Thoracic aorta (tissue), 2 donors: ENCODE measurements at regions not wholly inside any gene's neighbourhood (a gene's known extent, or its start where the extent isn't known, plus 50 kb on each side); places are given as distances from the start of the nearest gene placed in this dataset.

ENCODE experiments used
- ATAC-seq: fragments of 150-250 bp; one replicate; pipeline ENCODE4 v1.8.0; 2017; ENCODE audit warnings: low read depth; ENCODE audit not compliant: insufficient number of reproducible peaks, low FRiP score
- DNase-seq: peaks from one replicate; pipeline ENCODE4 v3.0.0-alpha.2; 2020; ENCODE audit warnings: low spot score
- H3K27ac ChIP-seq, 2 donors: fragments of 200-600 bp; sonication (generic); 1 replicate in 1 of 2; 2 replicates in 1 of 2; pipeline ENCODE4 v1.5.1; 2016; ENCODE audit warnings: mild to moderate bottlenecking in 2 of 2, moderate library complexity in 2 of 2
- H3K27me3 ChIP-seq: fragments of 200-600 bp; sonication (generic); replicated peaks from 2 replicates; pipeline ENCODE4 v1.6.0; 2016; ENCODE audit warnings: mild to moderate bottlenecking; ENCODE audit not compliant: insufficient read depth
- H3K36me3 ChIP-seq: fragments of 200-600 bp; sonication (generic); one replicate; pipeline ENCODE4 v1.5.1; 2016
- H3K4me1 ChIP-seq, 2 donors: fragments of 200-600 bp; sonication (generic); 1 replicate in 1 of 2; 2 replicates in 1 of 2; pipeline versions ENCODE4 v1.5.1 to v1.6.0; 2016; ENCODE audit warnings: low read depth in 2 of 2, mild to moderate bottlenecking in 1 of 2; ENCODE audit not compliant: control insufficient read depth in 1 of 2
- H3K4me3 ChIP-seq: fragments of 200-600 bp; sonication (generic); 2 replicates; pipeline ENCODE4 v1.5.1; 2016; ENCODE audit warnings: mild to moderate bottlenecking
- H3K9me3 ChIP-seq: fragments of 200-600 bp; sonication (generic); 2 replicates; pipeline ENCODE4 v1.5.1; 2016
- CTCF ChIP-seq: fragments of 200-600 bp; sonication (generic); IDR thresholded peaks from one replicate; pipeline ENCODE4 v1.5.1; 2019; ENCODE audit warnings: antibody characterized with exemption

- DNase-seq (no peak), ATAC-seq (no peak)
- Histone ChIP-seq H3K27me3 (no peaks in the 10 kb centered on the region), H3K4me1 (peaks cover 0 to 4% of the 10 kb centered on the region in 2 donors), H3K27ac (no peak overlapping the region), H3K36me3 (no peaks in the 10 kb centered on the region), H3K4me3 (no peak overlapping the region), H3K9me3 (no peaks in the 10 kb centered on the region)
- TF ChIP-seq CTCF: no peak
Measured at GRCh38 chr6:122283884-122284283, 115.6 kb upstream of the HSF2 start.

GRCh38 chr6:122284848-122285247, 114.6 kb upstream of the HSF2 start:
- ATAC-seq (no peak), DNase-seq (no peak)
- H3K36me3 ChIP-seq: no peaks in the 10 kb centered on the region
- H3K4me1 ChIP-seq: peaks cover 0 to 10% of the 10 kb centered on the region in 2 donors
- no peak overlapping the region for H3K4me3 ChIP-seq
- H3K9me3 ChIP-seq: no peaks in the 10 kb centered on the region
- H3K27ac ChIP-seq: no peak overlapping the region
- TF ChIP-seq CTCF: no peak
- H3K27me3 ChIP-seq: no peaks in the 10 kb centered on the region

- Histone ChIP-seq H3K4me3 (no peak overlapping the region), H3K9me3 (no peaks in the 10 kb centered on the region), H3K4me1 (peaks cover 0 to 10% of the 10 kb centered on the region in 2 donors), H3K27me3 (no peaks in the 10 kb centered on the region), H3K36me3 (no peaks in the 10 kb centered on the region), H3K27ac (no peak overlapping the region)
- no peak for DNase-seq
- no peak for ATAC-seq
- TF ChIP-seq CTCF: no peak
Measured at GRCh38 chr6:122285292-122285913, 114.0 kb upstream of the HSF2 start.

- Histone ChIP-seq H3K36me3 (no peaks in the 10 kb centered on the region), H3K4me3 (no peak overlapping the region), H3K4me1 (peaks cover 0 to 10% of the 10 kb centered on the region in 2 donors), H3K9me3 (no peaks in the 10 kb centered on the region), H3K27me3 (no peaks in the 10 kb centered on the region), H3K27ac (no peak overlapping the region)
- no peak for TF ChIP-seq CTCF
- DNase-seq (no peak), ATAC-seq (no peak)
Measured at GRCh38 chr6:122286512-122286911, 112.9 kb upstream of the HSF2 start.

- peaks cover 0 to 10% of the 10 kb centered on the region in 2 donors for H3K4me1 ChIP-seq
- H3K27me3 ChIP-seq: no peaks in the 10 kb centered on the region
- H3K36me3 ChIP-seq: no peaks in the 10 kb centered on the region
- no peak overlapping the region for H3K27ac ChIP-seq
- H3K4me3 ChIP-seq: no peak overlapping the region
- ATAC-seq (no peak), DNase-seq (no peak)
- no peak for TF ChIP-seq CTCF
- H3K9me3 ChIP-seq: no peaks in the 10 kb centered on the region
Measured at GRCh38 chr6:122289762-122290539, 109.5 kb upstream of the HSF2 start.
